Stimulated activated naive CD4-positive, alpha-beta T cell treated with Interleukin-2 at 50 U/mL for 16 hours (primary cell): ENCODE measurements at regions not wholly inside any gene's neighbourhood (a gene's known extent, or its start where the extent isn't known, plus 50 kb on each side); places are given as distances from the start of the nearest gene placed in this dataset.

ENCODE experiments used
- DNase-seq: peaks from one replicate; lab custom pipeline; 2025; lab: John Stamatoyannopoulos, UW

DNA sequence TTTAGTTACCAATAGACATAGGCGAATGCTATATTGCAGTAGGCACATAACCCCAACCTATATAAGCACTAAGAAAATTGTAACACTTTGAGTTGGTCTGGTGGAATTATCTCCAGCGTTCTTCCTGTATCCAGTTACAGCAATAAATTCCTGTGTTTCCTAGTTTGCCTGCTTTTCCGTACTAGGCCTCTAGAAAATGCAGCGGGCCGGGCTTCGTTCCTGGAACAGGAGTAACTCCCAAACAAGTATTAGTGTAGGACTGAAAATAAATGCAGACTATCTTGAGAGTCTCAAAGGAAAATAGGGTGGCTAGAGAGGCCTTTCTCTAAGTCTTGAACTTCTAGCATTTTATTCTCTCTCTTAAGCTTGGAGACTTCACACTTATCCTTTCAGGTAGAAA is 159.8 kb downstream of the OR13H1 start:
- DNase-seq, result no peak

DNA sequence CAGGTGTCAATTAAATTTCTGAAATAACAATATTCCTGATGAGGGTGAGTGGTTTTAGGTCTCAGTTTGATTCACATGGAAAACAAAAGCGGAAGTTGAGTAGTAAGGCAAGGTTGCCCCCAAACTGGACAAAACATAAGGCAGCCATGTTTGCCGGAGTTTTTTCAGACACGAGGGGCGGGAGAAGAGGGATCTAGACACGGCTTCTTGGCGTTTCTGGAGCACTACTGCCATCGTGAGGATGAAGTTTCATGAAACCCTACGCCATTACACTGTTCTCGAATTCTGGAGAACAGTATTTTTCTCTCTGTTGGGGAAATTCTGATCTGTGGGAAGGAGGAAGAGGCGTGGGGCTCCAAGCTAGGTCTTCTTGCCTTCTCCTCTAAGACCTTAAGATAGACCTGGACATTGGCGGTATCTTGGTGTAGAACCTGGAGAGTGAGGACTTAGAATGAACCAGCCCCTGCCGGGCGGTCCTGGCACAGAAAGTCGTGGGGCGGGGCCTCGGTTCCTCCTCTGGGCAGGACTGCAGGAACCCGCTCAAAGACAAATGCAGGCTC is 160.3 kb downstream of the OR13H1 start:
- no peak for DNase-seq

DNA sequence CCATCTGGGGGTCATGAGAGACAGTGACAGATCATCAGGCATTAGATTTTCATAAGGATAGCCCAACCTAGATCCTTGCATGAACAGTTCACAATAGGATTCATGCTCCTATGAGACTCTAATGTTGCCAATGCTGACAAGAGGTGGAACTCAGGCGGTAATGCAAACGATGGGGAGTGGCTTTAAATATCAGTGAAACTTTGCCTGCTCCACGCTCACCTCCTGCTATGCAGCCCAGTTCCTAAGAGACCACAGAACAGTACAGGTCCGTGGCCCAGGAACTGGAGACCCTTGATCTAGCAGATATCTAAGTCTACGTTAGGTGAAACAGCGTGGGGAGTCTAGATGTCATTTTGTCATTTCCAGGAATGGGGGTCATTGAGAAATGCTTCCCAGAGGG is 165.7 kb downstream of the OR13H1 start:
- no peak for DNase-seq

DNA sequence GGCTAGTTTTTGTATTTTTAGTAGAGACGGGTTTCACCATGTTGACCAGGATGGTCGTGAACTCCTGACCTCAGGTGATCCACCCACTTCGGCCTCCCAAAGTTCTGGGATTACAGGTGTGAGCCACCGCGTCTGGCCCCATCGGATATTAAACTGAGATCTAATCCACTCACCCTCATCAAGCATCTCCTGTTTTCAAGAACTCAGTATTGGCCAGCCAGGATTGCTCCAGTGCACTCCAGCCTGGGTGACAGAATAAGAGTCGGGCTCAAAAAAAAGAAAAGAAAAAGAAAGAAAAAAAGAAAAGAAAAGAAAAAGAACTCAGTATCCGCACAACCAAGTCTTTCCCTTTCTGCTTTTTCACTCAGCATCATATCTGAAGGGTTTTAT is 167.6 kb downstream of the OR13H1 start:
- no peak for DNase-seq

DNA sequence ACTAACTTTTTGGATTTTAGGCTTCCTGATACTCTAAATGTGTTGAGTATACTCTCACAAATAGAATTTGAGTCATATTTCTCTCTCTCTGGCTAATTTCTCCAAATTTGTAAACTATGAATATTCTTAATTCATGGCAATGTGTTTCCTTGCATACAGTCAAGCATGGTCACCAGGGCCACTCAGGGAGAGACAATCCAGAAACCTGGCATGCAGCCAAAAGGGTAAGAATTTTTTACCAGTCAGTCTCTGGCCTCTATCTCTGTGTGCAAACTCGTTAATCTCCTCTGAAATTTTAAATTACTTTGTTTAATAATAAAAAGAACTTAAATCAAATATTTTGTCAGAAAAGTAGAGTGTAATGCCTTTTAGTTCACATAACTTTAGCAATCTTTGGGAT is 179.8 kb downstream of the OR13H1 start:
- DNase-seq, result no peak

DNA sequence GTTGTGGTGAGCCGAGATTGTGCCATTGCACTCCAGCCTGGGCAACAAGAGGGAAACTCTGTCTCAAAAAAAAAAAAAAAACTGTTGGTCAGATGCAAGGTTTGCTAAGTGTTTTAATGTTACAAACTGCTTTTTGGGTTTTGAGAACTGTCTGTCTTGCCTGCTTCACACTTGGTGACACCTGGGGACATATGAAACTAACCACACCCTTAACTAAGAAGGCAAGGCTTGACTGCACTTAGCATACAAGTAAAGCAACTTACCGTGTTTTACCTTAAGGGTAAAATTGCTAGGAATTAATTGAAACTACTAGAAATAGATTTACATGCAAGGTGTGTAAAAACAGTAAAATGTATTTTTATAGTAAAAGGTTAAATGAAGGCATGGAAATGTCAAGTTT is 180.4 kb downstream of the OR13H1 start:
- no peak for DNase-seq

DNA sequence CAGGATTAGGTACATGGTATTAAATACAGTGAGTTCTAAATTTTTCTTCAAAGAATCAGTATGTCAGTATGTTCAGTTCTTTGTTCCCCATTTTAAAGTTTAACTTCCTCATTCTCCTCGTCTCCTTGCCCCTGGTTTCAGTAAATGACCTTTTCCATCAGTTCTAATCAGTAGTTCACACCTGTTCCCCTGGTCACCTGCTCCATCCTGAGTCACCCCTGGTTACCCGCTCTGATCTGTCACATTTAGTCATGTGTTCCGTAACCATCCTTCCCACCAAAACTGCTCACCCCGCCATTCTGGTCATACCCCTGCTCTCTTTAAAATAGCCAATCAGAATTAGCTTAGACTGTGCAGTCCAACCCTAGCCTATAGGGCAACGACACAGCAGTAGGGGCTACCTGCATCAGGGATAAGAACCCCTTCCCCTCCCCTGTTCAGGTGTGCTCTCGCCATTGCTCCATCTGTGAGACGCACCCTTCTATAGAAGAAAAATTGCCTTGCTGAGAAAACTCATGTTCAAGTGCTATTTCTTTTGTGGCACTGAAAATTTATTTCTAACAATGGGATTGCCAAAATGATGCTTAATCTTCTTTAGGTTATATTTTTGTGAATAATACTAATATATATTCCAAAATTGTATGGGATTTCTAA is 181.3 kb downstream of the OR13H1 start:
- DNase-seq, result no peak

DNA sequence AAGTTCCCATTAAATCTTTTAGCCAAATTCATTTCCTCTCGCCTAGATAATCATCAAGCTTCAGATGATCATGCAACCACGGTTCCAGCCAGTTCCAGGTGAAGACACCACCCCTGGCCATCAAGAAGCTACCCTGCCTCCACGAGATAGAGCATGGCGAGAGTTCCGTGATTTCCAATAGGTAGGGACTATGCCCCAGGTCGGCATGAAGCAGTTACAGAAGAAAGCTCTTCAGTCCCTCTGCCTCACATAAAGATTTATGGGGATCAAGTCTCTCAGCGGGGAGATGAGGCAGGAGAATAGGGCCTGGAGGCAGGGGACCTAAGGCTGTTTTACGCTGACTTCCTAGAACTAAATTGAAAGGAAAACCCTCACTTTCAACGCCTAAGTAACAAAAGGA is 183.9 kb downstream of the OR13H1 start:
- no peak for DNase-seq

DNA sequence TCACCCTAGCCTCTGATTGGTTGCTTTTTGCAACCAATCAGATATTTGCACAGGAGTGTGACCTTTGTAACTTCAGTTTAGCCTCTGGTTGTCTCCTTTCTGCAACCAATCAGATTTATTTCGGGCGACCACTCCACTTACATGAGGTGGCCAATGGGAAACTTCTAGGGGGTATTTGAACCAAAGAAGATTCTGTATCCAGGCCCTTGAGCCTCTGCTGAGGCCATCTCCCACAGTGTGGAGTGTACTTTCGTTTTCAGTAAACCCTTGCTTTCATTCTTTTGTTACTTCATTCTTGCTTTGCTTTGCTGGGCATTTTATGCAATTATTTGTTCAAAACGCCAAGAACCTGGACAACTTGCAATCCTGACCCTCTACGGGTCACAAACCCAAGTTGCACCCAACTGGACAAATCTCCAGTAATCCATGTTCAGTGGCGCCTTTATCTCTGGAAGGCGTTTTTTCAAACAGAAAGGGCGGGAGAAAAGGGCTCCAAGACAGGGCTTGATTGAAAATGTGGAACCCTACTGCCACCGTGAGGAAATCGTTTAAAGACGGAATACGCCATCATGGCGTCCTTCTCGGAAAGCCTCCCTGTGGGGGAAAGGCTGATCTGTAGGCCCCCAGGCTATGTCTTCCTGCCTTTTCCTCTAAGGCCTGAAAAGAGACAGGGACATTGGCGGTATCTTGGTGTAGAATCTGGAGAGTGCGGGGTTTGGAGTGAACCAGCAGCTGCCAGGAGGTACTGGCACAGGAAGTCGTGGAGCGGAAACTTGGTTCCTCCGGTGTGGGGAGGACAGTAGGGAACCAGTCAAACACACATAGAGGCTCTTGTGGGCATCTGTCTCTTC is 184.6 kb downstream of the OR13H1 start:
- DNase-seq, result no peak

DNA sequence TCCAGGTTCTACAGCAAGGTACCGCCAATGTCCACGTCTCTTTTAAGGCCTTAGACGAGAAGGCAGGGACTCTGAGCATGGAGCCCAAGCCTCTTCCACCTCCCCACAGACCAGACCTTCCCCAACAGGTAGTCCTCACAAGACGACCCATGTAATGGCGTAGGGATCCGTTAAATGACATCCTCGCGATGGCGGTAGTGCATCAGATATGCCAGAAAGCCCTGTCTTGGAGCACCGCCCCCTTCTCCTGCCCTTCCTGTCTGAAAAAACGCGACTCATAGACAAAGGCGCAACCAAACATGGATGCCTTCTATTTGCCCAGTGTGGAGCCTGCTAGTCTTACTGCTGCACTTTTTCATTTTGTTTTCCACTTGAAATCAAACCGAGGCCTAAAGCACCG is 185.4 kb downstream of the OR13H1 start:
- DNase-seq, result no peak

DNA sequence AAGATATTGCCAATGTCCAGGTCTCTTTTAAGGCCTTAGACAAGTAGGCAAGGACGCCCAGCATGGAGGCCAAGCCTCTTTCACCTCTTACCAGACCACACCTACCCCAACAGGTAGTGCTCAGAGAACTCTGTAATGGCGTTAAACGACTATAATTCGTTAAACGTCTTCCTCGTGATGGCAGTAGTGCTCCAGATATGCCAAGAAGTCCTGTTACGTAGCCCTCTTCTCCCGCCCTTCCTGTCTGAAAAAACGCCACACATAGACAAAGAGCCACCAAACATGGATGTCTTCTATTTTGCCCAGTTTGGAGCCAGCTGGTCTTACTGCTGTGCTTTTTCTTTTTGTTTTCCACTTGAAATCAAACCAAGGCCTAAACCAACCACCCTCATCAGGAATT is 190.7 kb downstream of the OR13H1 start:
- DNase-seq, result no peak

DNA sequence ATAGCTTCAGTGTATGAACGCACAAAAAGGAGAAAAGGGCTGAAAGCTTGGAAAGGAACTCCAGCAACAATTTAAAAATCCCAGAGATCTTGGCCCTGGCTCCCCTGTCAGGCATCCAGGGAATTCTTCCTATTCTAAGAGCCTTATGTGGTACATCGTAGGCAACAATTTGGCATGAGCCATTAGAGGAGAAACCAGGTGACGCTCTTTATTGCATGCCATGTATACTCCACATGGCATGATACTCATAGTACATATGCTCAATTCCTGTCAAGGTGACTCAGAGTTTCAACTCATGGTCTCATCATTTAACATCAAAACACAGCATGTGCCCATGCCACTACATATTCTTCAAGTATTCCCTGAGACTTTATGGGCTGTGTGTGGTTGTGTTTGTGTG is 191.3 kb downstream of the OR13H1 start:
- no peak for DNase-seq

DNA sequence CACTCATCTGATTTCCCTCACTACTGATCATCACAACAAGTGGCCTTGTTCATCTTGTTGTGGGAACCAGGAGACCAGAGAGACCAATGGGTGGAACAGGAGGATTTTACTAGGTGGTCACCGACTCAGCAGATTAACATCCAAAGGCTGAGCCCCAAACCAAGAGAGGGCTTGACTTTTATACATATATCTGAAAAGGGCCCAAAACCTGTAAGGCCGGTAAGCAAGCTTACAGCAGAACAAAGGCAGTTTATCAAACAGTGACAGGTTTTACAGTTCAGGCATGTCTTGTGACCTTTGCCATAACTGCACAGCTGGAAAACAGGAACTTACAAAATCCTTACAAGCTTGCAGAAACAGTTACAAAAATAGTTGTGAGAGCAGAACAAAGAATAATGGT is 195.9 kb downstream of the OR13H1 start:
- DNase-seq, result no peak

DNA sequence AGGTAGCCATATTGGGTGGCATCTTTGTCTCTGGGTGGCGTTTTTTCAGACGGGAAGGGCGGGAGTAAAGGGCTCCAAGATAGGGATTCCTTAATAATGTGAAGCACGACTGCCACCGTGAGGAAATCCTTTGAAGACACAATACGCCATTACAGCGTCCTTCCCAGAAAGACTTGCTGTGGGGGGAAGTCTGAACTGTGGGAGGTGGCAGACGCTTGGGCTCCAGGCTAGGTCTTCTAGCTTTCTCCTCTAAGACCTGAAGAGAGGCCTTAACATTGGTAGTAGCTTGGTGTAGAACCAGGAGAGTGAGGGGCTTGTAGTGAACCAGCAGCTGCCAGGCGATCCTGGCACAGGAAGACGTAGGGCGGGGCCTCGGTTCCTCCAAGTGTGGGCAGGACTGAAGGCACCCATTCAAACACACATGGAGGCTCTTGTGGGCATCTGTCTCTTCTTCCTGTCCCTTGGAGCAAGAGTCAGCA is 197.3 kb downstream of the OR13H1 start:
- no peak for DNase-seq

DNA sequence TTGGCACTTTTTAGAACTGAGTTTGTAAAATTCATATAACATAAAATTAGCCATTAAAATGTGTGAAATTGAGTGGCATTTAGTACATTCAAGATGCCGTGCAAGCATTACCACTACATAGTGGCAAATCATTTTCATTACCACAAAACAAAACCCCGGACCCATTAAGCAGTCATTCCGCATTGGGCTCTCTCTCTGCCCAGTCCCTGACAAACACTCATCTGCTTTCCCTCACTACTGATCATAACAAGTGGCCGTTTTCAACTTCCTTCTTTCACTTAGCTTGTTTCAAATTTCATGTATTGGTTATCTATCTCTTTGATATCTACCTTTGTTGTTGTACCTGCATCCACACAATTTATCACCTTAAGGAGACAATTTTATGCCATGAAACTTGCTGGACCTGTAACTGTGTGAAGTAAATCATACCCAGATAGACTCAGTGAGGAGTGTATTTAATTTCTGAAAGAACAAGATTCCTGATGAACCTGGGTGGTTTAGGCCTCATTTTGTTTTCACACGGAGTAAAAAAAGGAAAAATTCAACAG is 202.1 kb downstream of the OR13H1 start:
- DNase-seq, result no peak

DNA sequence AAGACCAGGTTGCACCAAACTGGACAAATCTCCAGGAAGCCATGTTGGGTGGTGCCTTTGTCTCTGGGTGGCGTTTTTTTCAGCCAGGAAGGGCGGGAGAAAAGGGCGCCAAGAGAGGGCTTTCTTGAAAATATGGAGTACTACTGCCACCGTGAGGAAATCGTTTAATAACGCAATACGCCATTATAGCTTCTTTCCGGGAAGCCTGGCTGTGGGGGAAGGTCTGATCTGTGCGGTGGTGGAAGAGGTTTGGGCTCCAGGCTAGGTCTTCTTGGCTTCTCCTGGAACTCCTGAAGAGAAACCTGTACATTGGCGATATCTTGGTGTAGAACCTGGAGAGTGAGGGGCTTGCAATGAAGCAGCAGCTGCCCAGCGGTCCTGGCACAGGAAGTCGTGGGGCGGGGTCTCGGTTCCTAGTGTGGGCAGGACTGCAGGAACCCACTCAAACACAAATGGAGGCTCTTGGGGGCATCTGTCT is 202.7 kb downstream of the OR13H1 start:
- DNase-seq, result no peak

DNA sequence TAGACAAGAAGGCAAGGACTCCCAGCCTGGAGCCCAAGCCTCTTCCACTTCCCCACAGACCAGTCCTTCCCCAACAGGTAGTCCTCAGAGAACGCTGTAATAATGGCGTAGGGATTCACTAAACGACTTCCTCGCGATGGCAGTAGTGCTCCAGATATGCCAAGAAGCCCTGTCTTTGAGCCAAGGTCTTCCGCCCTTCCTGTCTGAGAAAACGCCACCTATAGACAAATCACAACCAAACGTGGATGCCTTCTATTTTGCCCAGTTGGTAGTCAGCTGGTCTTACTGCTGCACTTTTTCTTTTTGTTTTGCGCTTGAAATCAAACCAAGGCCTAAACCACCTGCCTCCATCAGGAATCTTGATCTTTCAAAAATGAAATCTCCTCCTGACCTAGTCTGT is 203.3 kb downstream of the OR13H1 start:
- DNase-seq, result no peak

DNA sequence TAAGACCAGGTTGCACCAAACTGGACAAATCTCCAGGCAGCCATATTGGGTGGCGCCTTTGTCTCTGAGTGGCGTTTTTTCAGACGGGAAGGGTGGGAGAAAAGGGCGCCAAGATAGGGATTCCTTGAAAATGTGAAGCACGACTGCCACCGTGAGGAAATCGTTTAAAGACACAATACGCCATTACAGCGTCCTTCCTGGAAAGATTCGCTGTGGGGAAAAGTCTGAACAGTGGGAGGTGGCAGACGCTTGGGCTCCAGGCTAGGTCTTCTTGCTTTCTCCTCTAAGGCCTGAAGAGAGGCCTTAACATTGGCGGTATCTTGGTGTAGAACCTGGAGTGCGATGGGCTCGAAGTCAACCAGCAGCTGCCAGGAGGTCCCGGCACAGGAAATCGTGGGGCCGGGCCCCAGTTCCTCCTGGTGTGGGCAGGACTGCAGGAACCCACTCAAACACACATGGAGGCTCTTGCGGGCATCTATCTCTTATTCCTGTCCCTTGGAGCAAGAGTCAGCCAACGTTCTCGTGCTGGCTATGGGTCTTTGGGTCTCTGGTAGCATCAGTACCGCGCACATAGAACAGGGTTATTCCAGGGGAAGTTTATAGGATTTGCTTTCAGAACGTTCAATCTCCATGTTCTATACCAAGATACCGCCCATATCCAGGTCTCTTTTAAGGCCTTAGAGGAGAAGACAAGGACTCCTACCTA is 208.8 kb downstream of the OR13H1 start:
- no peak for DNase-seq

DNA sequence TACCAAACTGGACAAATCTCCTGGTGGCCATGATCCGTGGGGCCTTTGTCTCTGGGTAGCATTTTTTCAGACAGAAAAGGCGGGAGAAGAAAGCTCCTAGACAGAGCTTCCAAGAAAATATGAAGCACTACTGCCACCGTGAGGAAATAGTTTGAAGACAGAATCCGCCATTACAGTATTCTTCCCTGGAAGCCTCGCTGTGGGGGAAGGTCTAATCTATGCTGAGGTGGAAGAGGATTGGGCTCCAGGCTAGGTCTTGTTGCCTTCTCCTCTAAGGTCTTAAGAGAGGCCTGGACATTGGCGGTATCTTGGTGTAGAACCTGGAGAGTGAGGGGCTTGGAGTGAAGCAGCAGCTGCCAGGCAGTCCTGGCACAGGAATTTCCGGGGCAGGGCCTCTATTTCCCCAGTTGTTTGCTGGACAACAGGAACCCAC is 218.9 kb downstream of the OR13H1 start:
- DNase-seq, result no peak

DNA sequence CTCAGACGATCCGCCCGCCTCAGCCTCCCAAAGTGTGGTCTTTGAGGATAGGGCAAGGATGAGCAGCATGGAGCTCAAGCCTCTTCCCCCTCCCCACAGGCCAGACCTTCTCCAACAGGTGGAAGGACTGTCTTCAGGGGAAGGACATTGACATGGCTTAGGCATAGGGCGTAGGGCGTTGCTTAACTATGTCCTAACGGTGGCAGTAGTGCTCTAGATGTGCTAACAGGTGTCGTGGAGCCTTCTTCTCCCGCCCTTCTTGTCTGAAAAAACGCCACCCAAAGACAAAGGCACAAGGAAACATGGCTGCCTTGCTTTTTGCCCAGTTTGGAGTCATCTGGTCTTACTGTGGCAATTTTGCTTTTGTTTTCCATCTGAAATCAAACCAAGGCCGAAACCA is 219.8 kb downstream of the OR13H1 start:
- DNase-seq, result no peak

DNA sequence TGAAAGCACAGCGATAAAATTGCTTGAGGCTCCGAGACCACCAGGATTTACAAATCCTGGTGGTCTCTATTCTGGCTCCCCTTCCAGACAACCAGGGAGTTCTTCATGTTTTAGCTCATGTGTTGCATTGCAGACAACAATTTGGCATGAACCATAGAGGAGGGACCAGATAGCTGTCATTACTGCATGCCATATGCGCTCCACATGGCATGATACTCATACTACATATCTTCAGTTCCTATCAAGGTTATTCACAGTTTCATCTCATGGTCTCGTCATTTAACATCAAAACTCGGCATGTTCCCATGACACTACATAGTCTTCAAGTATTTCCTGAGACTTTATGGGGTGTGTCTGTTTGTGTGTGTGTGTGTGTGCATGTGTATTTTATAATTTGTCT is 220.3 kb downstream of the OR13H1 start:
- no peak for DNase-seq
